Hepatocyte (in vitro differentiated cells): ENCODE measurements at regions not wholly inside any gene's neighbourhood (a gene's known extent, or its start where the extent isn't known, plus 50 kb on each side); places are given as distances from the start of the nearest gene placed in this dataset.

ENCODE experiments used
- DNase-seq: peaks from one replicate; pipeline ENCODE4 v3.0.0-alpha.2; 2016; ENCODE audit warnings: low spot score
- H2AFZ ChIP-seq: fragments of 200-600 bp; sonication (generic); 2 replicates; pipeline ENCODE4 v1.6.0; 2016; ENCODE audit warnings: antibody characterized with exemption, mild to moderate bottlenecking
- H3K27ac ChIP-seq: fragments of 200-600 bp; sonication (generic); 2 replicates; pipeline ENCODE4 v1.5.1; 2016; ENCODE audit warnings: mild to moderate bottlenecking
- H3K27me3 ChIP-seq: fragments of 200-600 bp; sonication (generic); 2 replicates; pipeline ENCODE4 v1.6.1; 2016
- H3K36me3 ChIP-seq: fragments of 200-600 bp; sonication (generic); replicated peaks from 2 replicates; pipeline ENCODE4 v1.5.1; 2016; ENCODE audit warnings: low read depth; ENCODE audit not compliant: insufficient read depth
- H3K4me1 ChIP-seq: fragments of 200-600 bp; sonication (generic); 2 replicates; pipeline ENCODE4 v1.5.1; 2016; ENCODE audit warnings: mild to moderate bottlenecking, moderate library complexity; ENCODE audit not compliant: insufficient read depth
- H3K4me2 ChIP-seq: fragments of 200-600 bp; sonication (generic); 2 replicates; pipeline ENCODE4 v1.6.0; 2016
- H3K4me3 ChIP-seq: fragments of 200-600 bp; sonication (generic); 2 replicates; pipeline ENCODE4 v1.5.1; 2016; ENCODE audit warnings: mild to moderate bottlenecking
- H3K79me2 ChIP-seq: fragments of 200-600 bp; sonication (generic); 2 replicates; pipeline ENCODE4 v1.6.0; 2017; ENCODE audit warnings: mild to moderate bottlenecking
- H3K9me2 ChIP-seq: fragments of 200-600 bp; sonication (generic); replicated peaks from 2 replicates; pipeline ENCODE4 v1.6.0; 2017; ENCODE audit warnings: mild to moderate bottlenecking; ENCODE audit not compliant: insufficient read depth
- H3K9me3 ChIP-seq: fragments of 200-600 bp; sonication (generic); 2 replicates; pipeline ENCODE4 v1.5.1; 2016; ENCODE audit warnings: low read depth, mild to moderate bottlenecking
- H4K20me1 ChIP-seq: fragments of 200-600 bp; sonication (generic); 2 replicates; pipeline ENCODE4 v1.6.0; 2016; ENCODE audit warnings: mild to moderate bottlenecking; ENCODE audit not compliant: insufficient read depth, poor library complexity, severe bottlenecking
- EZH2 ChIP-seq: fragments of 200-600 bp; sonication (generic); IDR thresholded peaks from 2 replicates; pipeline ENCODE4 v1.6.1; 2016; ENCODE audit warnings: antibody characterized with exemption, mild to moderate bottlenecking, borderline replicate concordance
- EZH2phosphoT487 ChIP-seq: fragments of 200-600 bp; sonication (generic); IDR thresholded peaks from one replicate; pipeline ENCODE4 v1.6.1; 2018; ENCODE audit warnings: antibody characterized with exemption, mild to moderate bottlenecking, low read depth, moderate library complexity; ENCODE audit not compliant: unreplicated experiment, severe bottlenecking
- WGBS: methylation state at CpG from one replicate; pipeline ENCODE4 v1.1.6; 2016; ENCODE audit warnings: low lambda C conversion rate; ENCODE audit errors: missing lambda C conversion rate; 5-methylcytosine and 5-hydroxymethylcytosine counted together
- TF ChIP-seq, protein P1 (sequence below): fragments of 200-600 bp; sonication (generic); IDR thresholded peaks from 2 replicates; pipeline ENCODE4 v1.5.1; 2016; ENCODE audit warnings: antibody characterized with exemption, mild to moderate bottlenecking; ENCODE audit not compliant: poor library complexity

DNA sequence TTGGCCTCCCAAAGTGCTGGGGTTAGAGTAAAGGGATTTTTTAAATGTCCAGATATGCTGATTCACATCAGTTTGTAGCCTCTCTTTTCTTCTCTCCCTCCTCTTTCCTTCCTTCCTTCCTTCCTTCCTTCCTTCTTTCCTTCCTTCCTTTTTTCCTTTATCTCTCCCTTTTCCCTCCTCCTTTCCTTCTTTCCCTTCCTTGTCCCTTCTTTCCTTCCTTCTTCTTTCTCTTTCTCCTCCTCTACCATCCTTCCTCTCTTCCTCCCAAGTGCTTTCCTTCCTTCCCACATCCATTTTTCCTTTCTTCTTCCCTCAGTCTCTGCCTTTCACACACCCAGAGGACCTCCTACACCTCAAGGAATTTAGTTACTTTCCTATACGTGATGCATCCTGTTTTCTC is 671.8 kb downstream of the HS3ST4 start:
- Histone ChIP-seq H3K4me2 (no peak overlapping the region), H3K27ac (no peak overlapping the region), H4K20me1 (no peaks in the 10 kb centered on the region), H3K4me3 (no peak overlapping the region), H3K4me1 (no peaks in the 10 kb centered on the region), H3K27me3 (no peaks in the 10 kb centered on the region), H3K79me2 (no peaks in the 10 kb centered on the region), H3K36me3 (no peaks in the 10 kb centered on the region), H2AFZ (no peak overlapping the region), H3K9me3 (no peaks in the 10 kb centered on the region), H3K9me2 (no peaks in the 10 kb centered on the region)
- WGBS = 90% methylated on average over 1 of the region's 1 CpG
- TF ChIP-seq, protein P1, sequence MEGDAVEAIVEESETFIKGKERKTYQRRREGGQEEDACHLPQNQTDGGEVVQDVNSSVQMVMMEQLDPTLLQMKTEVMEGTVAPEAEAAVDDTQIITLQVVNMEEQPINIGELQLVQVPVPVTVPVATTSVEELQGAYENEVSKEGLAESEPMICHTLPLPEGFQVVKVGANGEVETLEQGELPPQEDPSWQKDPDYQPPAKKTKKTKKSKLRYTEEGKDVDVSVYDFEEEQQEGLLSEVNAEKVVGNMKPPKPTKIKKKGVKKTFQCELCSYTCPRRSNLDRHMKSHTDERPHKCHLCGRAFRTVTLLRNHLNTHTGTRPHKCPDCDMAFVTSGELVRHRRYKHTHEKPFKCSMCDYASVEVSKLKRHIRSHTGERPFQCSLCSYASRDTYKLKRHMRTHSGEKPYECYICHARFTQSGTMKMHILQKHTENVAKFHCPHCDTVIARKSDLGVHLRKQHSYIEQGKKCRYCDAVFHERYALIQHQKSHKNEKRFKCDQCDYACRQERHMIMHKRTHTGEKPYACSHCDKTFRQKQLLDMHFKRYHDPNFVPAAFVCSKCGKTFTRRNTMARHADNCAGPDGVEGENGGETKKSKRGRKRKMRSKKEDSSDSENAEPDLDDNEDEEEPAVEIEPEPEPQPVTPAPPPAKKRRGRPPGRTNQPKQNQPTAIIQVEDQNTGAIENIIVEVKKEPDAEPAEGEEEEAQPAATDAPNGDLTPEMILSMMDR = no peak
- TF ChIP-seq EZH2 = no peak
- no peak for DNase-seq

DNA sequence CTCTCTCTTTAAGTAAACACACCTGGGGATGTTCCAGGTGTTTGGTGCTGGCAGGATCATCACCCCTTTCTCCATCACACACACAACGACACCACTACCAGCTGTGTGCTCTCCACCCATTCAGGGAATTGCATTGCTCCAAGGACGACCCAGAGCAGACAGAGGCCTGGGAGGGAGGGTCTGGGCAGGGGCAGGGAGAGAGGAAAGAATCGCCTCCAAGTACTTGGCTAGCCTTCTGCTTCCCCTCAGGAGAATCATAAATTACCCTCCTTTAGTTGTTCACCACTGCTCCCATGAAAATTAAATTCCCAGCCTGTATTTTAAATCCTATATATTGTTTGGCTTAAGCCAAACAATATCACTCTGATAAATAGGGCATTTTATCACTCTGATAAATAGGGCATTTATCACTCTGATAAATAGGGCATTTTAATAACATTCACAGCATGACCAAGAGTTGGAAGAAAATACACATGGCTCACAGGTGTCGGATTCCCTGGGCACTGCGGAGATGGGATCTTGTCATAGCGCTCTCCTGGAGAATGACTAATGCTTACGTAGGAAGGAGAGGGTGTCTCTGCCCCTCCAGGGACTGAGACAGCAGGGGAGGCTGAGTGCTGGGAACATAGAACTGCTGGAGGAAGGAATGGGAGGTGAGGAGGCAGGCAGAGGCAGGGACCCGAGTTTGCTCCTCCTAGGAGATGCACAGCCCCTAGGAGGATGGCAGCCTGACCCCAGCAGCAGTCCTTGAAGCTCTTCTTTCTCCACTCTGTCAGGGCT is 673.6 kb downstream of the HS3ST4 start:
- Histone ChIP-seq H3K4me2 (no peak overlapping the region), H3K9me3 (no peaks in the 10 kb centered on the region), H3K4me1 (no peaks in the 10 kb centered on the region), H4K20me1 (no peaks in the 10 kb centered on the region), H3K27me3 (no peaks in the 10 kb centered on the region), H3K9me2 (no peaks in the 10 kb centered on the region), H3K27ac (no peak overlapping the region), H3K4me3 (no peak overlapping the region), H3K36me3 (no peaks in the 10 kb centered on the region), H2AFZ (no peak overlapping the region), H3K79me2 (no peaks in the 10 kb centered on the region)
- 61% methylated on average over 8 of the region's 8 CpGs for WGBS
- no peak for TF ChIP-seq EZH2phosphoT487
- DNase-seq = no peak

DNA sequence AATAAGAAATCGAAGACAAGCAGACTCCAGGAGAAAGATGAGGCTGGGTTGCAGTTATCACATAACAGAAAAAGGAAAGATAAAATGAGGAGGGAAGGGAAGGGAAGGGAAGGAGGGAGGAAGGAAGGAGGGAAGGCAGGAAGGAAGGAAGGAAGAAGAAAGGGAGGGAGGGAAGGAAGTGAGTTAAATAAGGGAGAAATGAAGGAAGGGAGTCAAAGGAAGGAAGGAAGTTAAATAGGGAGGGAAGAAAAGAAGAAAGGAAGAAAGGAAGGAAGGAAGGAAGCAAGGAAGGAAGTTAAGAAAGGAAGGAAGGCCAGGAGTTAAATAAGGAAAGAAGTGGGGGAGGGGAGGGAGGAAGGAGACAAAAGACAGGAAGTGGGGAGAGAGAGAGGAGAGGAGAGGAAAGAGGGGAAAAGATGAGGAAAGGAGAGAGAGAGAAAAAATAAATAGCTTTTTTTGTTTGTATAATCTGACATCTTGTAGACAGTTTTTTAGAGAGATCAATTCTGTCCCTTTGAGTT is 679.6 kb downstream of the HS3ST4 start:
- Histone ChIP-seq H3K9me2 (no peaks in the 10 kb centered on the region), H2AFZ (no peak overlapping the region), H3K27ac (no peak overlapping the region), H3K27me3 (no peaks in the 10 kb centered on the region), H4K20me1 (no peaks in the 10 kb centered on the region), H3K79me2 (no peaks in the 10 kb centered on the region), H3K4me2 (no peak overlapping the region), H3K4me3 (no peak overlapping the region), H3K9me3 (no peaks in the 10 kb centered on the region), H3K36me3 (no peaks in the 10 kb centered on the region), H3K4me1 (no peaks in the 10 kb centered on the region)
- no peak for DNase-seq
- TF ChIP-seq, protein P1 = no peak
- TF ChIP-seq EZH2 (no peak), EZH2phosphoT487 (no peak)
- WGBS = 77% methylated on average over 1 of the region's 1 CpG

DNA sequence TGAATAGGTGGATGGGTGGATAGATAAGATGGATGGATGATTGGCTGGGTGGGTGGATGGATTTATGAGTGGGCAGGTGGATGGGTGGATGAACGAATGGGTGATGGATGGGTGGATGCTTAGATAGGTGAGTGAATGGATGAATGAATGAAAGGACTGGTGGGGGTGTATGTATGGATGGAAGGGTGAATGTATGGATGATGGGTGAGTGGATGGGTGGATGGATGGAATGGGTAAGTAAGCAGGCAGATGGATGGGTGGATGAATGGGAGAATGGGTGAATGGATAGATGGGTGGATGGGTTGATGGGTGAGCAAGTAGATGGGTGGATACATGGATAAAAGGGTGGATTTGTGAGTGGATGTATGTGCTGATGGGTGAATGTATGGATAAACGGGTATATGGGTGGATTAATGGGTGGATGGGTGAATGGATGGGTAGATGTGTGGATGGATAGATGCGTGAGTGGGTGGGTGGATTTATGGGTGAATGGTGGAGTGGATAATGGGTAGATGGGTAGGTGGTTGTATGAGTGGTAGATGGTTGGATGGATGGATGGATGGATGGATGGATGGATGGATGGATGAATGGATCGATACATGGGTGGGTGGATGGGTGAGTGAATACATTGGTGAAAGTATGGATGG is 682.6 kb downstream of the HS3ST4 start:
- no peaks in the 10 kb centered on the region for H3K36me3 ChIP-seq
- no peak overlapping the region for H3K27ac ChIP-seq
- TF ChIP-seq EZH2phosphoT487 (no peak), EZH2 (no peak)
- TF ChIP-seq, protein P1 = no peak
- no peak overlapping the region for H3K4me2 ChIP-seq
- WGBS = 82% methylated on average over 4 of the region's 4 CpGs
- H4K20me1 ChIP-seq = no peaks in the 10 kb centered on the region
- H2AFZ ChIP-seq = no peak overlapping the region
- no peaks in the 10 kb centered on the region for H3K4me1 ChIP-seq
- H3K9me2 ChIP-seq = no peaks in the 10 kb centered on the region
- no peak overlapping the region for H3K4me3 ChIP-seq
- H3K9me3 ChIP-seq = no peaks in the 10 kb centered on the region
- H3K27me3 ChIP-seq = no peaks in the 10 kb centered on the region
- no peak for DNase-seq
- no peaks in the 10 kb centered on the region for H3K79me2 ChIP-seq
